ENCODE measurements at regions not wholly inside any gene's neighbourhood (a gene's known extent, or its start where the extent isn't known, plus 50 kb on each side); places are given as distances from the start of the nearest gene placed in this dataset.

DNA sequence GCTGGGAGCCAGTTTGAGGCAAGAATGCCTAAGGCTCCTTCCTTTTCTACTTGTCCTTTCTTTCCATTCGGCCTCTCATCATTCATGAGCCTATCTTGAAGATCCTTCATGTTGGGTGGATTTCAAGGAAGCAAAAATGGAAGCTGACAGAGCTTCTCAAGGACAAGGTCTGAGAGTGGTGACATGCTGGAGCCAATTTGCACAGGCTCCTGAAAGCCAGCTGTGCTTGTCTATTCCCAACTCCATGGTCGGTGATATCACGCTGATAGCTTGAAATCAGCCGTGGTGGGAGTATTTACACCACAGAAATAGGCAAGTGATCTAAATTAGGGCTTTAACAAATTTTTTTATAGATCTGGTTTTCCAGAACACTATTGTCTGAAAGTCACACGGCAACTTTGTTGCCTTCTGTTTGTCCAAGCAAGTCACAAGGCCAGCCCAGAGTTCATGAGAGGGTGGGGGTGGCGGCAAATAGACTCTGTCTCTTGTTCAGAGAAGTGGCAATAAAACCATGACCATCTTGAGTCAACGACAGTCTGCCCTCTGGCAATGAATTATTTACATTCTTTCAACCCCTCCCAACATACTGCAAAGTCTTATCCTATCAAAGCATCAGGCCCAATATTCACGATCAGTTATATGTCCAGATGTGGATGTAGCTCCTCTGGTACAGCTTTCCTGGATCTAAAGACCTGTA is 49.9 kb upstream of the SLC35F5 start:
- H3K4me1 ChIP-seq (ENCODE audit: insufficient read depth, low read length): peaks cover 12% of the 10 kb centered on the region
- intact Hi-C loops (cut with micrococcal nuclease): loop anchor here (1.0 kb wide), 1 partner anchor 80 kb away; no protein-coding TSS in a partner anchor
- H3K27me3 ChIP-seq (ENCODE audit: low read length): no peaks in the 10 kb centered on the region
- peak; percentile 89 for DNase-seq
- H3K36me3 ChIP-seq (ENCODE audit: low read depth, low read length): no peaks in the 10 kb centered on the region
- BruUV-seq (replicated peaks): no TSS peak
- ChIA-PET CTCF (interaction anchor here (1.0 kb wide), 1 partner anchor 88 kb away, joined by 3 read pairs; no protein-coding TSS in a partner anchor), POLR2A (ENCODE audit: unreplicated experiment) (interaction anchor here (1.0 kb wide), 1 partner anchor 50 kb away, joined by 4 read pairs; the partner anchor contains the start of gene SLC35F5)
- H3K9ac ChIP-seq (ENCODE audit: low read length): no peak overlapping the region
- no peaks in the 10 kb centered on the region for H3F3A ChIP-seq (ENCODE audit: low read length, unreplicated experiment)
- H3K27ac ChIP-seq (ENCODE audit: low read length): peak overlapping the region; percentile 50
- no peaks in the 10 kb centered on the region for H3K9me2 ChIP-seq (replicated peaks; ENCODE audit: low read length)
- TF ChIP-seq EZH2phosphoT487 (IDR thresholded peaks at IDR 0.05; ENCODE audit: borderline replicate concordance, low read length): no peak
- TF ChIP-seq, protein P1, sequence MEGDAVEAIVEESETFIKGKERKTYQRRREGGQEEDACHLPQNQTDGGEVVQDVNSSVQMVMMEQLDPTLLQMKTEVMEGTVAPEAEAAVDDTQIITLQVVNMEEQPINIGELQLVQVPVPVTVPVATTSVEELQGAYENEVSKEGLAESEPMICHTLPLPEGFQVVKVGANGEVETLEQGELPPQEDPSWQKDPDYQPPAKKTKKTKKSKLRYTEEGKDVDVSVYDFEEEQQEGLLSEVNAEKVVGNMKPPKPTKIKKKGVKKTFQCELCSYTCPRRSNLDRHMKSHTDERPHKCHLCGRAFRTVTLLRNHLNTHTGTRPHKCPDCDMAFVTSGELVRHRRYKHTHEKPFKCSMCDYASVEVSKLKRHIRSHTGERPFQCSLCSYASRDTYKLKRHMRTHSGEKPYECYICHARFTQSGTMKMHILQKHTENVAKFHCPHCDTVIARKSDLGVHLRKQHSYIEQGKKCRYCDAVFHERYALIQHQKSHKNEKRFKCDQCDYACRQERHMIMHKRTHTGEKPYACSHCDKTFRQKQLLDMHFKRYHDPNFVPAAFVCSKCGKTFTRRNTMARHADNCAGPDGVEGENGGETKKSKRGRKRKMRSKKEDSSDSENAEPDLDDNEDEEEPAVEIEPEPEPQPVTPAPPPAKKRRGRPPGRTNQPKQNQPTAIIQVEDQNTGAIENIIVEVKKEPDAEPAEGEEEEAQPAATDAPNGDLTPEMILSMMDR (conservative IDR thresholded peaks at IDR 0.05; ENCODE audit: low read depth, low read length): no peak
- no peak for TF ChIP-seq EZH2 (IDR thresholded peaks at IDR 0.05; ENCODE audit: low read length, unreplicated experiment)
- no peaks in the 10 kb centered on the region for H3K79me2 ChIP-seq (ENCODE audit: low read length)
- peak overlapping the region; percentile 43 for H3K4me2 ChIP-seq (ENCODE audit: low read length)
- peak; percentile 98 for ATAC-seq
- H3K4me3 ChIP-seq (ENCODE audit: low read length): no peak overlapping the region
- H3K9me3 ChIP-seq (ENCODE audit: low read length): no peaks in the 10 kb centered on the region
- peak overlapping the region; percentile 46 for H2AFZ ChIP-seq (ENCODE audit: low read length)
- H4K20me1 ChIP-seq (ENCODE audit: low read length): no peaks in the 10 kb centered on the region

Data from PC-3 (cell line).